Endothelial cell of umbilical vein (primary cell): ENCODE measurements at regions not wholly inside any gene's neighbourhood (a gene's known extent, or its start where the extent isn't known, plus 50 kb on each side); places are given as distances from the start of the nearest gene placed in this dataset.

Source experiments
- CTCF ChIP-seq, 2 donors: IDR thresholded peaks; 1 replicate in 1 of 2; 2 replicates in 1 of 2; pipeline ENCODE4 v1.5.1; 2011; ENCODE audit warnings: low read length in 2 of 2, mild to moderate bottlenecking in 2 of 2, moderate library complexity in 2 of 2, control low read depth in 1 of 2, inconsistent platforms in 1 of 2, low read depth in 1 of 2; ENCODE audit not compliant: insufficient read depth in 1 of 2; ENCODE audit errors: extremely low read depth in 1 of 2
- MAX ChIP-seq: IDR thresholded peaks from 2 replicates; pipeline ENCODE4 v1.6.1; 2011; ENCODE audit not compliant: insufficient read depth, insufficient read length
- MYC ChIP-seq: IDR thresholded peaks from one replicate; pipeline ENCODE4 v1.6.1; 2011; ENCODE audit warnings: mild to moderate bottlenecking, low read depth, low read length
- POLR2A ChIP-seq: IDR thresholded peaks from 2 replicates; pipeline ENCODE4 v1.6.1; 2012; ENCODE audit warnings: low read depth, mild to moderate bottlenecking, control low read depth, low read length

- TF ChIP-seq MYC (no peak), CTCF (IDR thresholded peaks at IDR 0.05; ENCODE audit: extremely low read depth in 1 of 2, insufficient read depth in 1 of 2, low read depth in 1 of 2, low read length in 2 of 2) (no peak), POLR2A (no peak), MAX (no peak)
These were observed 194.8 kb upstream of the RASGEF1B start for GRCh38 chr4:81666491-81666890.
